ENCODE measurements at regions not wholly inside any gene's neighbourhood (a gene's known extent, or its start where the extent isn't known, plus 50 kb on each side); places are given as distances from the start of the nearest gene placed in this dataset.

GRCh38 chr11:15687342-15687741, 572.6 kb downstream of the INSC start:
- Histone ChIP-seq H3K4me1 (no peaks in the 10 kb centered on the region), H3K9me3 (no peaks in the 10 kb centered on the region), H3K36me3 (no peaks in the 10 kb centered on the region), H3K4me3 (no peak overlapping the region), H3K27ac (no peak overlapping the region), H3K27me3 (no peaks in the 10 kb centered on the region)
- no peak for DNase-seq
- intact Hi-C loops (cut with DNase I; ENCODE audit: low total_unique reads) = no loop called here
- TF ChIP-seq POLR2A (IDR thresholded peaks at IDR 0.05) = no peak
- TF ChIP-seq CTCF (IDR thresholded peaks at IDR 0.05) = no peak

- H3K36me3 ChIP-seq = no peaks in the 10 kb centered on the region
- intact Hi-C loops (cut with DNase I; ENCODE audit: low total_unique reads) = no loop called here
- TF ChIP-seq POLR2A (IDR thresholded peaks at IDR 0.05) = no peak
- no peak for TF ChIP-seq CTCF (IDR thresholded peaks at IDR 0.05)
Observed at GRCh38 chr11:15688351-15688792, 573.6 kb downstream of the INSC start.

GRCh38 chr11:15690320-15690719, 575.6 kb downstream of the INSC start:
- Histone ChIP-seq H3K9me3 (no peaks in the 10 kb centered on the region), H3K36me3 (no peaks in the 10 kb centered on the region), H3K4me1 (no peaks in the 10 kb centered on the region), H3K4me3 (no peak overlapping the region), H3K27ac (no peak overlapping the region), H3K27me3 (no peaks in the 10 kb centered on the region)
- intact Hi-C loops (cut with DNase I; ENCODE audit: low total_unique reads) = no loop called here
- TF ChIP-seq CTCF (IDR thresholded peaks at IDR 0.05) (no peak), POLR2A (IDR thresholded peaks at IDR 0.05) (no peak)
- no peak for DNase-seq

More at GRCh38 chr11:15688351-15688792, 573.6 kb downstream of the INSC start:
- Histone ChIP-seq H3K4me3 (no peak overlapping the region), H3K9me3 (no peaks in the 10 kb centered on the region), H3K4me1 (no peaks in the 10 kb centered on the region), H3K27ac (no peak overlapping the region), H3K27me3 (no peaks in the 10 kb centered on the region)
- no peak for DNase-seq

- Histone ChIP-seq H3K27ac (no peak overlapping the region), H3K27me3 (no peaks in the 10 kb centered on the region), H3K4me3 (no peak overlapping the region), H3K4me1 (no peaks in the 10 kb centered on the region), H3K9me3 (no peaks in the 10 kb centered on the region), H3K36me3 (no peaks in the 10 kb centered on the region)
- TF ChIP-seq POLR2A (IDR thresholded peaks at IDR 0.05) (no peak), CTCF (IDR thresholded peaks at IDR 0.05) (no peak)
- intact Hi-C loops (cut with DNase I; ENCODE audit: low total_unique reads) = no loop called here
- DNase-seq = no peak
Observed at GRCh38 chr11:15692739-15693138, 578.0 kb downstream of the INSC start.

GRCh38 chr11:15695096-15695721, 580.5 kb downstream of the INSC start:
- Histone ChIP-seq H3K4me3 (no peak overlapping the region), H3K27me3 (no peaks in the 10 kb centered on the region), H3K4me1 (no peaks in the 10 kb centered on the region), H3K27ac (no peak overlapping the region), H3K9me3 (no peaks in the 10 kb centered on the region), H3K36me3 (no peaks in the 10 kb centered on the region)
- TF ChIP-seq POLR2A (IDR thresholded peaks at IDR 0.05) (no peak), CTCF (IDR thresholded peaks at IDR 0.05) (no peak)
- DNase-seq = no peak
- intact Hi-C loops (cut with DNase I; ENCODE audit: low total_unique reads) = no loop called here

Data from uterus (tissue), 3 donors.